ENCODE measurements at regions not wholly inside any gene's neighbourhood (a gene's known extent, or its start where the extent isn't known, plus 50 kb on each side); places are given as distances from the start of the nearest gene placed in this dataset.

- TF ChIP-seq SIN3A (conservative IDR thresholded peaks at IDR 0.05 in 1 of 2, IDR thresholded peaks at IDR 0.05 in 1 of 2; ENCODE audit: low read depth in 1 of 2, low read length in 2 of 2), result no peak
These were observed 73.1 kb upstream of the RGS21 start (continued) for GRCh38 chr1:192243721-192244120.
